ENCODE measurements at regions not wholly inside any gene's neighbourhood (a gene's known extent, or its start where the extent isn't known, plus 50 kb on each side); places are given as distances from the start of the nearest gene placed in this dataset.
A peak's percentile ranks its signal among the peaks of the same experiment; 100 is the strongest.

DNA sequence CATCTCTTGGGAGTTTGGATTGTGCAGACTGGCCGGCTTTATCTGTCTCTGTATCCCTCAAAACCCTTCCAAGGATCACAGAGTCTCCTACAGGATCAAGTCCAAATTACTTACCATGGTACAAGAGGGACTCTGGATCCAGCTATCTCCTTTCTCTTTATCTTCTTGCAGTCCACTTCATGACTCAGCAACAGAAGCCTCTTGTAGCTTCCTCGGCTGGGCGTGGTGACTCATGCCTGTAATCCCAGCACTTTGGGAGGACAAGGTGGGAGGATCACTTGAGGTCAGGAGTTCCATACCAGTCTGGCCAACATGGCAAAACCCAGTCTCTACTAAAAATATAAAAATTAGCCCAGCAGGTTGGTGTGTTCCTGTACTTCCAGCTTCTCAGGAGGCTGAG, 189.7 kb downstream of the BCAT1 start:
- no peak for DNase-seq

DNA sequence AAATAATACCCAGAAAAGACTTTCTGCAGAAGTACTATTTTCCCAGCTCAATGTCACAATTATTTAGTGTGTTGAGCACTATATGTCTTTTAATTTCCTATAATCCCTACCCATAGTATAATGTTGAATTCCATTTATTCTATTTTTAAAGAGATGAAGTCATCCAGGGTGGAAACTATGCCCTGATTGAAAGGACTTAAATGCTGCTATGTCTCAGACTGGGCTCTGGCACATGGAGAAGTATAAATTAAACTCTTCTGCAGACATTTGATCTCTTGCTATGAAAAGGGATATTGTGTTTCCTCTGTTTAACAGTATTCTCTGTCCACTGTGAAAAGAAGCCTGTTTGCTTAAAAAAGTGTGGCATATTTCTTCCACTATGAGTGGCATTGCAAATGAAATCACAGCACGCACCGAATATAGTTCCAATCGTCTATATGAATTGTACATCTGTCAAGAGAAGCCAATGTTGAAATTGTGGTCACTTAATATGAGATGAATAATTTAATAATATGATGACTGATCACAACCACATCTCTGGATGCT, 192.3 kb downstream of the BCAT1 start:
- no peak for DNase-seq

DNA sequence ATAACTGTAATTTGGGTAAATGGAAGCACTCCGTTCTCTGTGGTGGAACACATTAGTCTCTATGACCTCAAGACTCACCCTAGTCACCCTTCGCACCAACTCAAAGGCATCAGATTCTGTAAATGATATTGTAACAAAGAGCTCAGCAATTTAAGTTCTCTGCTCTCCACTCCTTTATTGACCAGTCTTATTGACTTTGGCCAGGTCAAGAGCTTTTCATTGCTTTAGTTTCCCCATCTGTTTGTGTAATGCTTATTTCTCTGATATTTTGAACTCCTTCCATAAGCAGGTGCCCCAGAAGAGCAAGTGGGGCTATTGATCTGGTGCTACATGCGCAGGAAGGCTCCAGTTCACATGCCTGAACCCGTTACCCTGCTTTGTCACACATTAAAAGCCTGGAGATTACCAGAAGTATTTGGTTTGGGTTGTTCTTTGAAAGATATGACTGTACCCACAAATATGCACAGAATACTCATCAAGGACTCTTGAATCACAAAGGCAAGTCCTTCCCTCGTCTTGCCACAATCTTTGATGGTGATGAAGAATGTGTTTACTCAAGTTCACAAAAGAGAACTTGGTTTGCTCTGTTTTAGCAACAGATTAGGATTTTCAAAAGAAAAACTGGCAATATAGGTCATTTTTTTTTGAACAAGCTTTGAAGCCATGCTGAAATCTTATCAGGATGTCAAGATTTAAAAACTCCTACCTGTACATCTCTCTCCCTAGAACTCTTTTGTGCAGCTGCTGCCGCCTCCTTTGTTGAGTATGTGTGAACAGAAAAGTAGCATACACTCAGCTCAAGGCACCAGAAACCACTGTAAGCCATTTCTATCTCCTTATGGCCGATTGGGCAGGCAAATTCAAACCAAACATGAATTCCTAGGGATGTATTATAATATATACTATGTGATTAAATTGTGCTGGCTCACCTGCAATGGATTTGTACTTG, 193.9 kb downstream of the BCAT1 start:
- no peak for DNase-seq

- DNase-seq = no peak
Observed at GRCh38 chr12:24752763-24753462, 196.0 kb downstream of the BCAT1 start.

DNA sequence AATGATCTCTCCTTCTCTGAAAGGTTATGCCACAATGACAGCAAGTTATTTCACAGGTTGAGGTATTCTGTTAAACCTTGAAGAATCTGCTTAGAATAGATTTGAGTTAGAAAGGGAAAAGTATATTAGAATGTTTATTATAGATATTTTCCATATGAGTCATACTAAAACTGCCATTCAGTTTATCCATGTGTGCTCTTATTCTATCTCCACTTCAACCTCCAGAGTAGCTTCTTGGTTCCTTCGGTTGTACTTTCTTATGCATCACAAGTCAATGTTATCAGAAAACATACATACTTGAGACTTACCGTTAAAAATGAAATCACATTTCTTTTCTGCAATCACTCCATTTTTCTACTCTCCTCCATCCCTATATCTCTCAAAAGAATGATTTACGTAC, 197.7 kb downstream of the BCAT1 start:
- no peak for DNase-seq

DNA sequence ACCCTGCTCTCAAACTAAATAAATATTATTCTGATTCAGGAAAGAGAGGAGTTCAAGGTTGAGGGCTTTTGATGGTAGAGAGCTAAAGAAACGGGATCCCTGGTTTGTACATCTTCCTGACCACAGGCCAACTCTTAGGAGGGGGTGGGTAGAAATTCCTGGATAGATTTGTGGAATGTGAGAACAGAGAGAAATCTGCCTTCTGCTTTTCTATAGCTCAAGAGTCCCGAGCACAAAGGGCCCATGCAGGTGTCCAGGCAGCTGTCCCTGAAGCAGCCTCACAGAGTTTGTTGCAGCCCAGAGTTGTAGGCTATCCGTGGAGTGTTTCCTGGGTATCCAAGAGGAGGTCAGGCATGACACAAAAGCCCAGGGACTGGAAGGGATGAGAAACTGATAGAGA, 198.6 kb downstream of the BCAT1 start:
- DNase-seq = no peak

DNA sequence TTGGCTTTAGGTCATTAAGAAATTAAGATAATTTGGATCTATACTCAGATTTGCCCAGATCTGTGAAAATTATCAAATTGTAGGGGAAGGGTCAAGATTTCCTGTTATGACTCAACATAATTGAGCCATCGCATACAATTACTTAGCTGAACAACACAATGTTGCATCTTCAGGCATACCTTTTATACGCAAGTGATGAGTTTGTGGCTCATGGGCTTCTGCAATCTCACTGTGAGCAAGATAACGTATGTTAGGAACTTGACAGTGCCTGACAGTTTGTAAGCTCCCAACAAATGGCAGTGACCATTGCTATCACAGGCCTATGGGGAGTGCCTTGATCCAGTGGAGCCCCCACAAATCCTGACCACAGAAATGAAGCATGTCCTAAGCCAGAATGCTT, 199.7 kb downstream of the BCAT1 start:
- DNase-seq = no peak

DNA sequence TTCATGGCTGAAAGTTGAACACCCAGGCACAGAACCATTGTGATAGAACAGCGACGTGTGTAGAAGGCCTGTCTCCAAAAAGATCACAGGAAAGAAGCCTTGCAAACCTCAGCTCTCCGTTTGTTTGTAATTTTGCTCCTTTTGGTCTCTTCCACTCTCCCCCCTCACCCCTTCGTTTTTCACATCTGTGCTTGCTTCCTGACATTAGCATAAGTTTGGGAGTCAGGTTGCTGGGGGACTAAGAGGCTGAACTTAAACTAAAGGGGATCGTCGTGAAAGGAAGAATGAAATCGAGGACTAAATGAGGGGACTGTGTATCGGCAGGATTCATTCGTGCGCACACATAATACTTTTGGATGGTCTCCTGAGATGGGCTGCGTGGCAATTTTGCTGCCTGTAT, 200.6 kb downstream of the BCAT1 start:
- no peak for DNase-seq

DNA sequence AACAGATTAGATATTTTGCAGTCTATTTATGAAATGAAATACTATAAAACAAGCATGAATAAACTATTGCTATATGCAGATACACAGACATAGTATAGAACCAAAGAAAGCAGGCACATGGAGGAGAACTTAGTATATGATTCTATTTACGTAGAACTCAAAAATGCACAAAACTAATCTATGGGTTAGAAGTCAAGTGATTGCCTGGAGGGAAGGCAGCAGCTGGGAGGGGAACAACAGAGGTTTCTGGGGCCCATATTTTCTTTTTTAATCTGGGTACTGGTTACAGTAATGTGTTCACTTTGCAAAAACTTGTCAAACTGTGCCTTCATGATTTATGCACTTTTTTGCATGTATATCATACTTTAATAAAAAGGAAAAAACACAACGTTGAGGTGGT, 202.0 kb downstream of the BCAT1 start:
- no peak for DNase-seq

DNA sequence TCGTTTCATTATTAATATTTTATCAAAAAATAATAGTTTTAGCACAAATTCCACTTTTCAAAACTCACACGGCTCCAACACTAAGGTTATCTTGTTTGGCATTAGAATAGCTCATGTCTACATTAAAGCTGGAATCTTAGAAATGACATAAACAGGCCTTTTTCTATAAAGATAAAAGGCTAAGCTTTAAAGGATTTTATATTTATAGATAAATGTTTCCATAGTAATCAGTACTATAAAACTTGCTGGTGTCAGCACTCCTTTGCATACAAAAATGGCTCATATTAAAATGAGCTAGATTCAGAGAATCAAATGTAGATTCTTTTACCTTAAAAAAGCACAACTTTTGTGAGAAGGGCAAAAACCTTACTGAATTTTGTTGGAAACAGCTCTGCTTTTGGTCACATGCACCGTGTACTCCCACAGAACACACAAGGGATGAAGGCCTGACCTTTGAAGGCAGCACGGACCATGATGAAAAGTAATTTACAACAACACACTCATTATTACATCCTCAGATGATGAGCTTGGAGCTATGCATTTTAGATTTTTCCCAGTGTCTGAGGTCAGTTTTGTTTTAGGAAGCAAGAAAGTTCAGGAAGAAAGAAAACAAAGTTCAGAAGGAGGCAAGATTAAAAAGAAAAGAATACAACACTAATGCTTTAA, 202.8 kb downstream of the BCAT1 start:
- DNase-seq = no peak

DNA sequence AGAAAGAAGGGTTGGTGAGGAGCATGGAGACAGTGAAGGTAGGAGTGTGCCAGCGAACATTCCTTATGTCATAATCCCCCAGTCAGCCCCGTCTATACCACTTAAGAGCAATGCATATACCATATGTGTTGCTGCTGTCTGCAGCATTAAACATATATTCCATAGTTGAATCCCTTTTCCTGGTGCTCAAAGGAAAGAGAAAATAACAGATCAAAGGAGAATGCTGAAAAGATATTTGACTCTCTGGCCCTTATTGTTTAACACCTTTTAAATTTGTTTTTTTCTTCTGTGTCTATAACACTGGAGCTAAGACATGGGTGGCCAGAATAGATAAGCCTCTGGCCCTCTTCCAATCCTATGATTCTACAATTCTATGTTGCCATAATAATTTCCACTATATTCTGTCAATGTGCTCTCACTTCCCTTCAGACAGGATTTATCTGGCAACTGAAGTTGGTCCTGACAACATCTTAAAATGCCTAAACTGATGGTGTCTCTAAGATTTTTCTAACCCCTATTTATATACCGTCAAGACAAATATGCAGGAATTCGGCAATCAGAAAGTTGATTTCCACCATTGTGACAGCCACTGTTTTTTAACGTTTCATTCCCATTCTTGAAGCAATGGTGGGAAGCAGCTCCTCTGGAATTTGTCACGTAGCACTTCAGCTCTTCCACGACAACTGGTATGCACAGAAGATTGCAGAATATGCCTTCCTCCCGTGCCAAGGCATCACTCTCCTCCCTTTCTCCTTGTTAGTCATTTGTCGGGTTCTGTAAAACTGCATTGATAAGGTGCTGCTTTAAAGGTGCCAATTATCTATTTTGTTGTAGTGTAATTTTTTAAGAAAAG, 204.7 kb downstream of the BCAT1 start:
- peak; percentile 86 for DNase-seq

DNA sequence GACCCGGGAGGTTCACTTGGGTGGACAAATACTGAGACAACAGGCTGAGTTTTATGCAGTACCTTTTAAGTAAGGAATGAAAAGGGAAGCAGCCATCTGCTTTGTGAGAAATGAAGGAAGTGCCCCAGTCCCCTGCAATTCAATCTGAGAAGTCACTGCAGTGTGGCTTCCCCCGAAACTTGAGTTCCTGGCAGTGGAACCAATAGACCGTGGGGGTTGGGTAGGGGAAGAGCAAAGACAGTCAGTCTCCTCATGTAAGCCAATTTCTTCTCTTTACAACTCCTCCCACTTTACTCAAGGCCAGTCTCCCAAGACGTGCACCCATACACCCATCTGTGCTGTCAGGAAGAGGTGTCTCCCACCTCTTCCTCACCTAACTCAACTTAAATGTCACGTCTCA, 206.5 kb downstream of the BCAT1 start:
- DNase-seq = peak; percentile 64

DNA sequence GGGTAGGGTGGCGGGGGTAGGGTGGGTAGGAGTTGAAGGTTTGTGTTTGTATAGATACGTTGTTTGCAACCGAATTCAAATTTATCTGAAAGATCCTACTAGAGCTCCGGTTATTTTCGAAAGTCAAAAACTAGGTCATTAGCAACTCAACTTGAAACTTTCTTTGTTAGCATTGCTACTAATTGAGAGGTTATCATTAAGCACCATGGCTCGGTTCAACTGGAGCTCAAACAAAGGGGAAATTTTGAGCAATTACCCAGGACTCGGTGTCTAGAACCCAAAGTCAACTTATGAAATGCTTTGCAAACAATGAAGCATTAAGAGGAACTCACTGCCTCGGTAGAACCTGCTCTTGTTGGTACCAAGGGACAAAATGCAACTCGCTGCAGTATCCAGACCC, 207.7 kb downstream of the BCAT1 start:
- DNase-seq = no peak

GRCh38 chr12:24739106-24739779, 209.7 kb downstream of the BCAT1 start:
- DNase-seq = no peak

- no peak for DNase-seq
Observed at GRCh38 chr12:24738441-24738840, 210.5 kb downstream of the BCAT1 start.

DNA sequence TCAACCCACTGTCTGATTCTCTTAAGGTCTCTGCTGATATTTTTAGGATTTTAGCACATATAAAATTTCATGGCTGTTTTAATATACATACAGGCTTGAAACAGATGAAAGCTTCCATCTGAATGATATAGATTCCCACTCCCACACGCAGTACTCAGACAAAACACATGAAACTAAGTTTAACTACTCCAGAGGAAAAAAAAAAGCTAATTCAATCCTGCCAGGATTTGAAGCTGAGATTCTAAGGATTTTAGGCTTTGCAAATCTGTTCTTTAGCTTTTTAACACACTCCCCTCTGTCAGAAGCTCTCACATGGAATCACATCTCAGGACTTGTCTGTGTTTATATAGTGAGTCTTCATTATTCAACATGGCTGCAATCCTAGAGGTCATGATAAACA, 217.3 kb downstream of the BCAT1 start:
- DNase-seq = no peak

DNA sequence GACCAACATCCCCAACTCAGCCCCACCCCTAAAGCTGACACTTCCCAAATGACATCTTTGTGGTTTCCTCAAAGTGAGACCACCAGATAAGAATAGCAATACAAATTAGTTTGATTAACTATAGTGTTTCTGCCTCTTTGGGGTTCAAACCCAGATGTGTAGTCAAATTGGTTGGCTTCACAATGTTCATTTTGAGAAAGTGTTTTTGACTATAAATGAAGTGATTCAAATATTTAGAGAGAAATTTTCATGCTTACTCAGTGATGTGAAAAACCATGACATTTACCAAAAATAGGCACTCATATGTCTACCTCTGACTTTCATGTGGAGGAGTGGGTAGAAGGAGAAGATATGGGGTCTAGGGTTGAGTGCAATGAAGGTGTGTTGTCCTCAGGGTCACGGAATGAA, 218.4 kb downstream of the BCAT1 start:
- DNase-seq = peak; percentile 15

- no peak for DNase-seq
Observed at GRCh38 chr12:24728826-24729225, 220.1 kb downstream of the BCAT1 start.

DNA sequence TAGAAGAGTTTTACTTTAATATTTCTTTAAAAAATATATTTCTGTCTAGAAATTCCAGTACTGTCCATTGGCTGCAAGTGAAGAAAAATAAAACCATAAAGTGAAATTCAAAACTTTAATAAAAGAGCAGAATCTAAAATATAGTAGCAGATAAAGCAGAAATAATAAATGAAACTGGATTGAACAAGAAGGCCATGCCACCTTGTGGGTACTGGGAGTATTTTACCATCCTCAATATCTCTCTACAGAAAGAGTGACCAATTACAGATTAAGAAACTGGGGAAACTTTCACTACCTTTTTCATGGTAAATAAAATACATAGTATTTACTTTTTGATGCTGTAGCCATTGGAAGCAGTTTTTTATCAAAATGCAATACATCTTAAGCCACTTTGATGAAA, 220.5 kb downstream of the BCAT1 start:
- DNase-seq = peak; percentile 74

DNA sequence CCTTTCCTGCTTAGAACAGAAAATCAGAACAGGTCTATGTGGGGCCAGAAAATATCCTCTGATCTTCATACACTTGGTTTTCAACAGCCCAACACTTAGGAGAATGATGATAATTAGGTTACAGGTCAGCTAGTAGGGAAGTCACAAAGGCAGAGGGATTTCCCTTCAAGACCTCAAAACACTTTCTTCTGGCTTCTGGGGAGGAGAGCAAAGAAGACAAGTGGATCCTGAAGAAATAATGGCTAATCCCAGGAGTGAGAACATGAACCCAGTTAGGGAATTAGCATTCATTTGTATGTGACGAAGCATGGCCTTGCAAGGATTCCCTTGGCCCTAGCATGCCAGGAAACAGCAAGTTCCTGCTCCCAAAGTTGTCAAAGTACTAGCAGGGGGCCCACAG, 223.3 kb downstream of the BCAT1 start:
- no peak for DNase-seq

GRCh38 chr12:24724814-24725213, 224.1 kb downstream of the BCAT1 start:
- no peak for DNase-seq

GRCh38 chr12:24723759-24724158, 225.1 kb downstream of the BCAT1 start:
- no peak for DNase-seq

Data from hematopoietic multipotent progenitor cell treated with erythropoietin and hydrocortisone succinate and interleukin-3 and kit ligand, for 4 days (in vitro differentiated cells).